Epidermal melanocyte (primary cell): ENCODE measurements at regions not wholly inside any gene's neighbourhood (a gene's known extent, or its start where the extent isn't known, plus 50 kb on each side); places are given as distances from the start of the nearest gene placed in this dataset.
"Not testable (repeated sequence)": the region's sequence is repeated elsewhere in the genome, so short reads cannot be mapped to it uniquely, and the experiment has no call there.

Experiments used
- DNase-seq: peaks from one replicate; pipeline ENCODE4 v3.0.0; 2011; ENCODE audit warnings: low spot score; ENCODE audit not compliant: insufficient read length

GRCh38 chr2:125216321-125216720 lies 1191.2 kb downstream of the CNTNAP5 start:
- DNase-seq: no peak

GRCh38 chr2:125224188-125224587 lies 1199.1 kb downstream of the CNTNAP5 start:
- DNase-seq: no peak

- no peak for DNase-seq
Measured at GRCh38 chr2:125224830-125225229, 1199.7 kb downstream of the CNTNAP5 start.

- no peak for DNase-seq
Measured at GRCh38 chr2:125227843-125228392, 1202.8 kb downstream of the CNTNAP5 start.

- DNase-seq: no peak
Measured at GRCh38 chr2:125240870-125241269, 1215.8 kb downstream of the CNTNAP5 start.

- DNase-seq: no peak
Measured at GRCh38 chr2:125243074-125243473, 1218.0 kb downstream of the CNTNAP5 start.

- no peak for DNase-seq
Measured at GRCh38 chr2:125254010-125254409, 1228.9 kb downstream of the CNTNAP5 start.

GRCh38 chr2:125259451-125259850 lies 1234.4 kb downstream of the CNTNAP5 start:
- DNase-seq: no peak

- DNase-seq: not testable (repeated sequence)
Measured at GRCh38 chr2:125260366-125260930, 1235.4 kb downstream of the CNTNAP5 start.

GRCh38 chr2:125264453-125264852 lies 1239.4 kb downstream of the CNTNAP5 start:
- no peak for DNase-seq

- DNase-seq: no peak
Measured at GRCh38 chr2:125267683-125268082, 1242.6 kb downstream of the CNTNAP5 start.

GRCh38 chr2:125272651-125273050 lies 1247.6 kb downstream of the CNTNAP5 start:
- DNase-seq: no peak

- no peak for DNase-seq
Measured at GRCh38 chr2:125274718-125275117, 1249.6 kb downstream of the CNTNAP5 start.

- no peak for DNase-seq
Measured at GRCh38 chr2:125280265-125280664, 1255.2 kb downstream of the CNTNAP5 start.

- DNase-seq: no peak
Measured at GRCh38 chr2:125281242-125281641, 1256.2 kb downstream of the CNTNAP5 start.

- no peak for DNase-seq
Measured at GRCh38 chr2:125296742-125297141, 1271.7 kb downstream of the CNTNAP5 start.

GRCh38 chr2:125310657-125311364 lies 1285.7 kb downstream of the CNTNAP5 start:
- DNase-seq: no peak

- no peak for DNase-seq
Measured at GRCh38 chr2:125312342-125312741, 1287.3 kb downstream of the CNTNAP5 start.

GRCh38 chr2:125313806-125314205 lies 1288.7 kb downstream of the CNTNAP5 start:
- DNase-seq: no peak

- DNase-seq: no peak
Measured at GRCh38 chr2:125318740-125319139, 1293.7 kb downstream of the CNTNAP5 start.

GRCh38 chr2:125324273-125324672 lies 1299.2 kb downstream of the CNTNAP5 start:
- DNase-seq: no peak

GRCh38 chr2:125330133-125330532 lies 1305.0 kb downstream of the CNTNAP5 start:
- DNase-seq: no peak

- no peak for DNase-seq
Measured at GRCh38 chr2:125341353-125341752, 1314.6 kb upstream of the GYPC start.
